ENCODE measurements at regions not wholly inside any gene's neighbourhood (a gene's known extent, or its start where the extent isn't known, plus 50 kb on each side); places are given as distances from the start of the nearest gene placed in this dataset.
"Not testable (repeated sequence)": the region's sequence is repeated elsewhere in the genome, so short reads cannot be mapped to it uniquely, and the experiment has no call there.

DNA sequence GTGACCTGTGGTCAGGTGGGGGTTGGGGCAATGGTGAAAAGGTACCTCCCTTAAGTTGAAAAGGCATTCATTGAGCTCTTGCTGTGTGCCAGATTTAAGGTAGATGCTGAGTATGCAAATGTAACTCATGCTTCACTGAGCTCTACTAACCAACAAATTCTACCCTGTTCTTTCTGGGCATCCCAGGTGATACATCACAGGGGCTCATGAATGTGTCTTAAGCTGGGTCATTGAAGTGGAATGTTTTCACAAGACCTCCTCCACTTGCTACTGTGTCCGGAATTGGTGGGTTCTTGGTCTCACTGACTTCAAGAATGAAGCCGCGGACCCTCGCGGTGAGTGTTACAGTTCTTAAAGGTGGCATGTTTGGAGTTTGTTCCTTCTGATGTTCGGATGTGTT lies 362.8 kb upstream of the ZNF462 start:
- Histone ChIP-seq H3K36me3 (ENCODE audit: control insufficient read depth, insufficient read depth, low read length) (no peaks in the 10 kb centered on the region), H3K27ac (ENCODE audit: insufficient read depth, low read length, poor library complexity, severe bottlenecking) (no peak overlapping the region), H3K4me1 (ENCODE audit: control insufficient read depth, insufficient read depth, low read length, poor library complexity, severe bottlenecking) (no peaks in the 10 kb centered on the region), H3K27me3 (ENCODE audit: control insufficient read depth, insufficient read depth, low read length) (no peaks in the 10 kb centered on the region), H3K4me3 (ENCODE audit: low read depth, low read length) (no peak overlapping the region), H3K9me3 (ENCODE audit: control insufficient read depth in 2 of 2, low read length in 2 of 2) (no peaks in the 10 kb centered on the region)
- no peaks in the 10 kb centered on the region for H3K27me3 Mint-ChIP-seq
- no peaks in the 10 kb centered on the region for H3K4me1 Mint-ChIP-seq
- no peaks in the 10 kb centered on the region for H3K36me3 Mint-ChIP-seq
- DNase-seq (no peak), ATAC-seq (ENCODE audit: low read depth in 2 of 2) (no peak)
- H3K9me3 Mint-ChIP-seq, result peaks cover 4 to 17% (median 12%) of the 10 kb centered on the region in 7 donors
- H3K4me3 Mint-ChIP-seq, result no peak overlapping the region
- no peak overlapping the region for H3K27ac Mint-ChIP-seq

DNA sequence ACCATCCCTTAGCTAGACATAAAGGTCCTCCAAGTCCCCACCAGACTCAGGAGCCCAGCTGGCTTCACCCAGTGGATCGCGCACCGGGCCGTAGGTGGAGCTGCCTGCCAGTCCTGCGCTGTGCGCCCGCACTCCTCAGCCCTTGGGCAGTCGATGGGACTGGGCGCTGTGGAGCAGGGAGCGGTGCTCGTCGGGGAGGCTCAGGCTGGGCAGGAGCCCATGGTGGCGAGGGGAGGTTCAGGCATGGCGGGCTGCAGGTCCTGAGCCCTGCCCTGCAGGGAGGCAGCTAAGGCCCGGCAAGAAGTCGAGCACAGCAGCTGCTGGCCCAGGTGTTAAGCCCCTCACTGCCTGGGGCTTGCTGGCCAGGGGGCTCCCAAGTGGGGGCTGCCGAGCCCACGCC lies 361.8 kb upstream of the ZNF462 start:
- not testable (repeated sequence) for DNase-seq; H3K4me3 ChIP-seq (ENCODE audit: low read depth, low read length); ATAC-seq (ENCODE audit: low read depth in 2 of 2); H3K27me3 ChIP-seq (ENCODE audit: control insufficient read depth, insufficient read depth, low read length); H3K27ac Mint-ChIP-seq; H3K36me3 ChIP-seq (ENCODE audit: control insufficient read depth, insufficient read depth, low read length); H3K9me3 ChIP-seq (ENCODE audit: control insufficient read depth in 2 of 2, low read length in 2 of 2); H3K4me1 Mint-ChIP-seq; H3K27me3 Mint-ChIP-seq; H3K36me3 Mint-ChIP-seq; H3K4me3 Mint-ChIP-seq; H3K4me1 ChIP-seq (ENCODE audit: control insufficient read depth, insufficient read depth, low read length, poor library complexity, severe bottlenecking); H3K27ac ChIP-seq (ENCODE audit: insufficient read depth, low read length, poor library complexity, severe bottlenecking)
- H3K9me3 Mint-ChIP-seq, result peaks cover 2 to 23% (median 12%) of the 10 kb centered on the region in 7 donors

DNA sequence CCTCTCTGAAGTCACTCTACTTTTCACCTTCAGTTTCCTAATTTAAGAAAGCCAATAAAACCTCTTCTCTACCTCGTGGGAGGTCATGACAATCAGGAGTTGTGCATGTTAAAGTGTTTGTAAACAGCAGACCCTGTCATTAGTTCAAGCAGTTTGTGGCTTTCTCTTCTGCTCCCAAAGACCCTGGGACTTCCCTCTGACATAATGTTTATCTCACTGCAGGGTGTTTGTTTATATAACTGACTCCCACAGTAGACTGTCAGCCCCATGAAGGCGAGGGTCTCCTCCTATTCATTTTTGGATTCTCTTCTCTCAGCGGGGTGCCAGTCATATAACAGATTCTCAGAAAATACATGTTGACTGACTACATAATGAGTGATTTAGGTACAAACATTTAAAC lies 360.0 kb upstream of the ZNF462 start:
- no peaks in the 10 kb centered on the region for H3K4me1 ChIP-seq (ENCODE audit: control insufficient read depth, insufficient read depth, low read length, poor library complexity, severe bottlenecking)
- Mint-ChIP-seq H3K36me3 (no peaks in the 10 kb centered on the region), H3K27ac (no peak overlapping the region), H3K4me1 (no peaks in the 10 kb centered on the region), H3K27me3 (no peaks in the 10 kb centered on the region), H3K9me3 (peaks cover 2 to 27% (median 9%) of the 10 kb centered on the region in 7 donors), H3K4me3 (no peak overlapping the region)
- DNase-seq (no peak), ATAC-seq (ENCODE audit: low read depth in 2 of 2) (no peak)
- no peak overlapping the region for H3K27ac ChIP-seq (ENCODE audit: insufficient read depth, low read length, poor library complexity, severe bottlenecking)
- H3K36me3 ChIP-seq (ENCODE audit: control insufficient read depth, insufficient read depth, low read length), result no peaks in the 10 kb centered on the region
- H3K27me3 ChIP-seq (ENCODE audit: control insufficient read depth, insufficient read depth, low read length), result no peaks in the 10 kb centered on the region
- H3K9me3 ChIP-seq (ENCODE audit: control insufficient read depth in 2 of 2, low read length in 2 of 2), result no peaks in the 10 kb centered on the region
- H3K4me3 ChIP-seq (ENCODE audit: low read depth, low read length), result no peak overlapping the region

DNA sequence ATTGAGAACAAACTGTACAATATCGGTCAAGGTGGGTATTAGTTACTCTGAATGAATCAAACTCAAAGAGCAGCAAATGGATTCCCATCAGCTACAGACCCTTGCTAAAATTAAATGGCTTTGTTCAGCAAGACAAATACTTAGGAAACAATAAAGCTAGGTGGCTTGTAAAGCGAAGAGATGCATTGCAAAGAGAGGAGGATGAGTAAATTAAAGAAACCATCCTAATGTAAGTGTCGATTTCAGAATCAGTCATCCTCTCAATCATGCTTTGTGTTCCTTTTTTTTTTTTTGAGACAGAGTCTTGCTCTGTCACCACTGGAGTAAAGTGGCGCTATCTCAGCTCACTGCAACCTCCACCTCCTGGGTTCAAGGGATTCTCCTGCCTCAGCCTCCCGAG lies 359.2 kb upstream of the ZNF462 start:
- Mint-ChIP-seq H3K27me3 (no peaks in the 10 kb centered on the region), H3K27ac (no peak overlapping the region), H3K4me3 (no peak overlapping the region), H3K9me3 (peaks cover 2 to 27% (median 9%) of the 10 kb centered on the region in 7 donors), H3K36me3 (no peaks in the 10 kb centered on the region), H3K4me1 (no peaks in the 10 kb centered on the region)
- DNase-seq (no peak), ATAC-seq (ENCODE audit: low read depth in 2 of 2) (no peak)
- Histone ChIP-seq H3K4me3 (ENCODE audit: low read depth, low read length) (no peak overlapping the region), H3K36me3 (ENCODE audit: control insufficient read depth, insufficient read depth, low read length) (no peaks in the 10 kb centered on the region), H3K27ac (ENCODE audit: insufficient read depth, low read length, poor library complexity, severe bottlenecking) (no peak overlapping the region), H3K27me3 (ENCODE audit: control insufficient read depth, insufficient read depth, low read length) (no peaks in the 10 kb centered on the region), H3K4me1 (ENCODE audit: control insufficient read depth, insufficient read depth, low read length, poor library complexity, severe bottlenecking) (no peaks in the 10 kb centered on the region), H3K9me3 (ENCODE audit: control insufficient read depth in 2 of 2, low read length in 2 of 2) (no peaks in the 10 kb centered on the region)

DNA sequence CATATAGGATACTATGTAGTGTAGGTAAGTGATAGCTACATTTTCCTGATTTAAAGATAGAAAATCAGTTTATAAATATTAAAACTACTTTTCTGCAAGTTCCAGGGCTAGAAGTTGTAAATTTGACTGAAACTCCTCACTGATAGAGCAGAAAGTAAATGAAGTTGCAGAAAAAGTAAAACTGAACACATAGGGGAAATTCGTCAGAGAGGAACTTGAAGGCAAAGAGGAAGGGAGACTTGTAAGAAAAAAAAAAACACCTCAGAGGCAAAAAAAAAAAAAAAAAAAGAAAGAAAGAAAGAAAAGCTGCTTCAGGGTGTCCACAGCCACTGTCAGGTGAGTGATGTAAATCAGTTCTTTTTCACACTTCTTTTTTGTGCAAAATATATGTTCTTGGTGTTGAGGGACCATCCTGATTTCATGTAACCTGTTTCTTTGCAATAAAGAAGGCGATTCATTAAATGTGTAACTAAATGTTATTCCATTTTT lies 336.2 kb upstream of the ZNF462 start:
- Histone ChIP-seq H3K27me3 (ENCODE audit: control insufficient read depth, insufficient read depth, low read length) (no peaks in the 10 kb centered on the region), H3K9me3 (ENCODE audit: control insufficient read depth in 2 of 2, low read length in 2 of 2) (no peaks in the 10 kb centered on the region), H3K4me3 (ENCODE audit: low read depth, low read length) (no peak overlapping the region), H3K4me1 (ENCODE audit: control insufficient read depth, insufficient read depth, low read length, poor library complexity, severe bottlenecking) (no peaks in the 10 kb centered on the region), H3K36me3 (ENCODE audit: control insufficient read depth, insufficient read depth, low read length) (no peaks in the 10 kb centered on the region), H3K27ac (ENCODE audit: insufficient read depth, low read length, poor library complexity, severe bottlenecking) (no peak overlapping the region)
- Mint-ChIP-seq H3K4me3 (no peak overlapping the region), H3K9me3 (peaks cover 3 to 17% (median 6%) of the 10 kb centered on the region in 7 donors), H3K27ac (no peak overlapping the region), H3K27me3 (no peaks in the 10 kb centered on the region), H3K4me1 (no peaks in the 10 kb centered on the region), H3K36me3 (no peaks in the 10 kb centered on the region)
- no peak for DNase-seq
- ATAC-seq (ENCODE audit: low read depth in 2 of 2), result no peak

DNA sequence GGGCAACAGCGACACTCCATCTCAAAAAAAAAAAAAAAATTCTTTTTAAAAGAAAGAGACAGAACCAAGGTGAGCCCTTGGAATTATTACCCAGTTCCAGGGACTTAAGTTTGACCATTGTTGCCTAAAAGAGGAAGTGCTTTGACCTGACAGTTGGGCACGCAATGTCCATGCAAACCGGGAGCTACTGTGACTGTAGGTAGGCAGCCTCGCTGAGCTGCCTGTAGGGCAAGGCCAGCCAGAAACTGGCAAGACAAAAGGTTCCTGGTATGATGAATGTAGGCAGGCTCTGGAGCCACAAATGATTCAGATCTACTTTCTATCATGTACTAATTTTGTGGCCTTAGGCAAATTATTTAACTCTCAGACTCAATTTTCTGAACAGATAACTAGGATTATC lies 334.8 kb upstream of the ZNF462 start:
- H3K4me1 Mint-ChIP-seq, result no peaks in the 10 kb centered on the region
- Histone ChIP-seq H3K27me3 (ENCODE audit: control insufficient read depth, insufficient read depth, low read length) (no peaks in the 10 kb centered on the region), H3K27ac (ENCODE audit: insufficient read depth, low read length, poor library complexity, severe bottlenecking) (no peak overlapping the region), H3K4me3 (ENCODE audit: low read depth, low read length) (no peak overlapping the region), H3K4me1 (ENCODE audit: control insufficient read depth, insufficient read depth, low read length, poor library complexity, severe bottlenecking) (no peaks in the 10 kb centered on the region), H3K9me3 (ENCODE audit: control insufficient read depth in 2 of 2, low read length in 2 of 2) (no peaks in the 10 kb centered on the region), H3K36me3 (ENCODE audit: control insufficient read depth, insufficient read depth, low read length) (no peaks in the 10 kb centered on the region)
- no peak overlapping the region for H3K27ac Mint-ChIP-seq
- DNase-seq (no peak), ATAC-seq (ENCODE audit: low read depth in 2 of 2) (no peak)
- H3K4me3 Mint-ChIP-seq, result no peak overlapping the region
- H3K9me3 Mint-ChIP-seq, result peaks cover 3 to 9% (median 7%) of the 10 kb centered on the region in 7 donors
- no peaks in the 10 kb centered on the region for H3K27me3 Mint-ChIP-seq
- H3K36me3 Mint-ChIP-seq, result no peaks in the 10 kb centered on the region

DNA sequence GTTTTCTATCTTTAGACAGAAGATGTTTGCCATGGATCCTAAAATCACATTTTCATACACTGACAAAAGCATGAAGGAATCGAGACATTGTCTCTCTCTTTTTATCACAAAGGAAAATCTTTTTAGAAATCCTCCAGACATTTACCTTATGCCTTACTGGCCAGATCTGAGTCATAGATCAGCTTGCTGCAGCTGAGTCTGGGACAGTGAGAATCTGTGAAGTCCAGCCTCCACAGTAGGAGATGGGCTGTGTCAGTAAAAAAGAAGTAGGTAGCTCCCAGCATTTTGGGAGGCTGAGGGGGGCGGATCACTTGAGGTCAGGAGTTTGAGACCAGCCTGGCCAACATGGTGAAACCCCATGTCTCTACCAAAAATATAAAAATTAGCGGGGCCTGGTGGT lies 333.4 kb upstream of the ZNF462 start:
- no peaks in the 10 kb centered on the region for H3K36me3 ChIP-seq (ENCODE audit: control insufficient read depth, insufficient read depth, low read length)
- no peak overlapping the region for H3K4me3 Mint-ChIP-seq
- ATAC-seq (ENCODE audit: low read depth in 2 of 2), result no peak
- DNase-seq, result no peak
- no peak overlapping the region for H3K27ac ChIP-seq (ENCODE audit: insufficient read depth, low read length, poor library complexity, severe bottlenecking)
- H3K36me3 Mint-ChIP-seq, result no peaks in the 10 kb centered on the region
- no peak overlapping the region for H3K27ac Mint-ChIP-seq
- H3K27me3 Mint-ChIP-seq, result no peaks in the 10 kb centered on the region
- H3K27me3 ChIP-seq (ENCODE audit: control insufficient read depth, insufficient read depth, low read length), result no peaks in the 10 kb centered on the region
- no peak overlapping the region for H3K4me3 ChIP-seq (ENCODE audit: low read depth, low read length)
- H3K4me1 Mint-ChIP-seq, result no peaks in the 10 kb centered on the region
- H3K4me1 ChIP-seq (ENCODE audit: control insufficient read depth, insufficient read depth, low read length, poor library complexity, severe bottlenecking), result no peaks in the 10 kb centered on the region
- H3K9me3 Mint-ChIP-seq, result peaks cover 1 to 9% (median 6%) of the 10 kb centered on the region in 7 donors
- no peaks in the 10 kb centered on the region for H3K9me3 ChIP-seq (ENCODE audit: control insufficient read depth in 2 of 2, low read length in 2 of 2)

DNA sequence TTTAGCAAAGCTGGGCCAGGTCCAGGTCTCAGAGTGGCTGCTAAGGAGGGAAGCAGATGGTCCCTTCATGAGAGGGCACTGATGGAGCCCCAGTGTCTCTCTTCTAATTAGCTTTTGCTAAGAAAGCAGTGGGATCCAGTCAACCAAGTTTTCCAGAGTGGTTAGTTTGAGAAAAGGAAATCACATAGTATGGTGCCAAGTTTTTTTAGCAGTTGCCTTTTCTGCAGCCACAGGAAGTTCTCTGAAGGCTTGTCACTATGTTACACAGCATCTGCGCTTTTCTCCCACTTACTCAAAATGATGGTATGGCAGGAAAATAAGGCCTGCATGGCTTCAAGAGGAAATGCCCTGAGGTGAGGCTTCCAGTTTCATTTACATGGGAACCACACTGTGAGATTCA lies 331.5 kb upstream of the ZNF462 start:
- ATAC-seq (ENCODE audit: low read depth in 2 of 2), result no peak
- H3K27me3 Mint-ChIP-seq, result no peaks in the 10 kb centered on the region
- H3K9me3 ChIP-seq (ENCODE audit: control insufficient read depth in 2 of 2, low read length in 2 of 2), result no peaks in the 10 kb centered on the region
- no peak overlapping the region for H3K4me3 ChIP-seq (ENCODE audit: low read depth, low read length)
- no peak for DNase-seq
- no peaks in the 10 kb centered on the region for H3K36me3 ChIP-seq (ENCODE audit: control insufficient read depth, insufficient read depth, low read length)
- no peaks in the 10 kb centered on the region for H3K27me3 ChIP-seq (ENCODE audit: control insufficient read depth, insufficient read depth, low read length)
- H3K4me3 Mint-ChIP-seq, result no peak overlapping the region
- H3K27ac Mint-ChIP-seq, result no peak overlapping the region
- H3K36me3 Mint-ChIP-seq, result no peaks in the 10 kb centered on the region
- no peaks in the 10 kb centered on the region for H3K4me1 ChIP-seq (ENCODE audit: control insufficient read depth, insufficient read depth, low read length, poor library complexity, severe bottlenecking)
- H3K27ac ChIP-seq (ENCODE audit: insufficient read depth, low read length, poor library complexity, severe bottlenecking), result no peak overlapping the region
- H3K9me3 Mint-ChIP-seq, result peaks cover 1 to 11% (median 5%) of the 10 kb centered on the region in 7 donors
- H3K4me1 Mint-ChIP-seq, result no peaks in the 10 kb centered on the region
